ENCODE measurements at regions not wholly inside any gene's neighbourhood (a gene's known extent, or its start where the extent isn't known, plus 50 kb on each side); places are given as distances from the start of the nearest gene placed in this dataset.

- no TSS peak for BruUV-seq (replicated peaks)
Observed at GRCh38 chr6:143589162-143589561, 77.6 kb upstream of the FUCA2 start.

DNA sequence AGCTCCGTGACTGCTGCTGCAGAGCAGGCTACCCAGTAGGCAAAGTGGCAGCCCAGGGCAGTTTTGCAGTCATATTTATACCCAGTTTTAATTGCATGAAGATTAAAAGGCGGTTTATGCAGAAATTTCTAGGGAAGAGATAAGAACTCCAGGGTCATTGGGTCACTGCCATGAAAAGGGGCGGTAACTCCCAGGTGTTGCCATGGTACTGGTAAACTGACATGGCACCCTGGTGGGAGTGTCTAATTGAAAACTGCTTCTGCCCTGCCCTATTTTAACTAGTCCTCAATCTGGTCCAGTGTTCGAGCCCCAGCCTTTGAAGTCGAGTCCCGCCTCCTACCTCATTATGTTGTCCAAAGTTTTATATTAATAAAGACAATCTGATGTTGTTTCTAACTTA, 75.0 kb upstream of the FUCA2 start:
- Mint-ChIP-seq H3K4me1 (ENCODE audit: low read depth, unreplicated experiment) (no peaks in the 10 kb centered on the region), H3K9me3 (ENCODE audit: low read depth, unreplicated experiment) (no peaks in the 10 kb centered on the region), H3K27ac (ENCODE audit: unreplicated experiment) (no peak overlapping the region), H3K4me3 (ENCODE audit: low read depth, unreplicated experiment) (no peak overlapping the region), H3K36me3 (ENCODE audit: insufficient read depth, unreplicated experiment) (no peaks in the 10 kb centered on the region), H3K27me3 (ENCODE audit: unreplicated experiment) (no peaks in the 10 kb centered on the region)
- CTCF ChIA-PET, result no interaction called here
- no TSS peak for BruUV-seq (replicated peaks)
- TF ChIP-seq, protein P1, sequence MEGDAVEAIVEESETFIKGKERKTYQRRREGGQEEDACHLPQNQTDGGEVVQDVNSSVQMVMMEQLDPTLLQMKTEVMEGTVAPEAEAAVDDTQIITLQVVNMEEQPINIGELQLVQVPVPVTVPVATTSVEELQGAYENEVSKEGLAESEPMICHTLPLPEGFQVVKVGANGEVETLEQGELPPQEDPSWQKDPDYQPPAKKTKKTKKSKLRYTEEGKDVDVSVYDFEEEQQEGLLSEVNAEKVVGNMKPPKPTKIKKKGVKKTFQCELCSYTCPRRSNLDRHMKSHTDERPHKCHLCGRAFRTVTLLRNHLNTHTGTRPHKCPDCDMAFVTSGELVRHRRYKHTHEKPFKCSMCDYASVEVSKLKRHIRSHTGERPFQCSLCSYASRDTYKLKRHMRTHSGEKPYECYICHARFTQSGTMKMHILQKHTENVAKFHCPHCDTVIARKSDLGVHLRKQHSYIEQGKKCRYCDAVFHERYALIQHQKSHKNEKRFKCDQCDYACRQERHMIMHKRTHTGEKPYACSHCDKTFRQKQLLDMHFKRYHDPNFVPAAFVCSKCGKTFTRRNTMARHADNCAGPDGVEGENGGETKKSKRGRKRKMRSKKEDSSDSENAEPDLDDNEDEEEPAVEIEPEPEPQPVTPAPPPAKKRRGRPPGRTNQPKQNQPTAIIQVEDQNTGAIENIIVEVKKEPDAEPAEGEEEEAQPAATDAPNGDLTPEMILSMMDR (IDR thresholded peaks at IDR 0.05; ENCODE audit: unreplicated experiment), result no peak
- intact Hi-C loops (cut with micrococcal nuclease; ENCODE audit: unreplicated experiment), result no loop called here
- DNase-seq, result no peak

More at GRCh38 chr6:143589162-143589561, 77.6 kb upstream of the FUCA2 start:
- no peak for DNase-seq
- Mint-ChIP-seq H3K27ac (ENCODE audit: unreplicated experiment) (no peak overlapping the region), H3K9me3 (ENCODE audit: low read depth, unreplicated experiment) (no peaks in the 10 kb centered on the region), H3K36me3 (ENCODE audit: insufficient read depth, unreplicated experiment) (no peaks in the 10 kb centered on the region), H3K27me3 (ENCODE audit: unreplicated experiment) (no peaks in the 10 kb centered on the region), H3K4me3 (ENCODE audit: low read depth, unreplicated experiment) (no peak overlapping the region), H3K4me1 (ENCODE audit: low read depth, unreplicated experiment) (no peaks in the 10 kb centered on the region)
- TF ChIP-seq, protein P1 (IDR thresholded peaks at IDR 0.05; ENCODE audit: unreplicated experiment), result no peak
- CTCF ChIA-PET, result no interaction called here
- intact Hi-C loops (cut with micrococcal nuclease; ENCODE audit: unreplicated experiment), result no loop called here

- Mint-ChIP-seq H3K9me3 (ENCODE audit: low read depth, unreplicated experiment) (peaks cover 3% of the 10 kb centered on the region), H3K27me3 (ENCODE audit: unreplicated experiment) (no peaks in the 10 kb centered on the region), H3K4me3 (ENCODE audit: low read depth, unreplicated experiment) (no peak overlapping the region), H3K4me1 (ENCODE audit: low read depth, unreplicated experiment) (no peaks in the 10 kb centered on the region), H3K27ac (ENCODE audit: unreplicated experiment) (no peak overlapping the region), H3K36me3 (ENCODE audit: insufficient read depth, unreplicated experiment) (peaks cover 3% of the 10 kb centered on the region)
- TF ChIP-seq, protein P1 (IDR thresholded peaks at IDR 0.05; ENCODE audit: unreplicated experiment), result no peak
- DNase-seq, result no peak
- CTCF ChIA-PET, result no interaction called here
- intact Hi-C loops (cut with micrococcal nuclease; ENCODE audit: unreplicated experiment), result no loop called here
- no TSS peak for BruUV-seq (replicated peaks)
Observed at GRCh38 chr6:143585716-143586115, 74.2 kb upstream of the FUCA2 start.

DNA sequence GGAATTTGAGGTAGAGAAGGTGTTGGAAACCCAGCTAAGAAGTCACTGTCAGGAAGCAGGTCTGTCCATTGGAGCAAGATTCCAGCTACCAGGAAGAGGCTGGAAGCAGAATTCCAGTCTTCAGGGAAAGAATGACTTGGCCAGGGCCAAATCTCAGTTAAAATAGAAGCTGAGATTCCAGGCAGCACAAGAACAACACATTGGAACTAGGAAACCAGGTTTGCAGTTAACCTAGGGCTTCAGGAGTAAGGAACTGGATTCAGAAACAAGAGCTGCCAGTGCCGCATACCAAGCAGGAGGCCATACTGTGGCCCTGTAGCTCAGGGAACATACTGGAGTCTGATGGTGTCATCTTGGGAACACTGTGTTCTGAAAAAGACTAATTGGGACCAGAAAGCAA, 73.7 kb upstream of the FUCA2 start:
- intact Hi-C loops (cut with micrococcal nuclease; ENCODE audit: unreplicated experiment), result no loop called here

More for the DNA sequence above, 73.7 kb upstream of the FUCA2 start:
- no peak for DNase-seq
- no peak overlapping the region for H3K4me3 Mint-ChIP-seq (ENCODE audit: low read depth, unreplicated experiment)
- no TSS peak for BruUV-seq (replicated peaks)
- H3K9me3 Mint-ChIP-seq (ENCODE audit: low read depth, unreplicated experiment), result peaks cover 3% of the 10 kb centered on the region
- CTCF ChIA-PET, result no interaction called here
- TF ChIP-seq, protein P1 (IDR thresholded peaks at IDR 0.05; ENCODE audit: unreplicated experiment), result no peak
- no peaks in the 10 kb centered on the region for H3K27me3 Mint-ChIP-seq (ENCODE audit: unreplicated experiment)
- no peaks in the 10 kb centered on the region for H3K4me1 Mint-ChIP-seq (ENCODE audit: low read depth, unreplicated experiment)
- H3K27ac Mint-ChIP-seq (ENCODE audit: unreplicated experiment), result no peak overlapping the region
- peaks cover 3% of the 10 kb centered on the region for H3K36me3 Mint-ChIP-seq (ENCODE audit: insufficient read depth, unreplicated experiment)
